ENCODE measurements at regions not wholly inside any gene's neighbourhood (a gene's known extent, or its start where the extent isn't known, plus 50 kb on each side); places are given as distances from the start of the nearest gene placed in this dataset.
A peak's percentile ranks its signal among the peaks of the same experiment; 100 is the strongest.

- no peak overlapping the region for H2AFZ ChIP-seq (ENCODE audit: low read length)
- no peak for TF ChIP-seq GLI4 (CRISPR knock-in tag; IDR thresholded peaks at IDR 0.05; ENCODE audit: borderline replicate concordance)
- peak in 1 of 2 experiments; percentile 78; a peak in 3 of 4 replicates for TF ChIP-seq REST (IDR thresholded peaks at IDR 0.05; ENCODE audit: borderline replicate concordance in 1 of 2, low read depth in 1 of 2, low read length in 2 of 2)
- H3K9ac ChIP-seq (ENCODE audit: insufficient read depth, low read depth, low read length) = no peak overlapping the region
- intact Hi-C loops (cut with micrococcal nuclease; ENCODE audit: unreplicated experiment) = no loop called here
- ATAC-seq (no peak), DNase-seq (ENCODE audit: low spot score) (no peak), FAIRE-seq (no peak)
- BruUV-seq (replicated peaks) = no TSS peak
- H3K9me3 ChIP-seq (ENCODE audit: low read length) = peaks cover 94% of the 10 kb centered on the region
- no peaks in the 10 kb centered on the region for H3K79me2 ChIP-seq (ENCODE audit: insufficient read depth, low read length)
- no peaks in the 10 kb centered on the region for H3K27me3 ChIP-seq (ENCODE audit: control insufficient read depth in 1 of 2, insufficient read depth in 2 of 2, low read length in 2 of 2)
- H3K27ac ChIP-seq (ENCODE audit: extremely low read length, insufficient read depth, low read length) = no peak overlapping the region
- WGBS (ENCODE audit: low lambda C conversion rate) = 13% methylated on average over 4 of the region's 4 CpGs
- no peaks in the 10 kb centered on the region for H3K36me3 ChIP-seq (replicated peaks in 1 of 2; ENCODE audit: control insufficient read depth in 1 of 2, insufficient read depth in 2 of 2, low read length in 2 of 2)
- no peak overlapping the region for H3K4me2 ChIP-seq (ENCODE audit: low read depth, low read length)
- CTCF ChIA-PET (ENCODE audit: low intra/inter-chr PET ratio, low total read pairs) = no interaction called here
- no peaks in the 10 kb centered on the region for H4K20me1 ChIP-seq (ENCODE audit: insufficient read depth, low read length)
- no peak overlapping the region for H3K4me3 ChIP-seq (replicated peaks in 1 of 3; ENCODE audit: insufficient read depth in 1 of 3, low read depth in 2 of 3, low read length in 3 of 3)
- in situ Hi-C loops (cut with HindIII; ENCODE audit: extremely low pct_ligation_motif_present, low pct_unique_long_range_greater_than_20kb) = no loop called here
- POLR2A ChIA-PET = no interaction called here
- H3K4me1 ChIP-seq (ENCODE audit: insufficient read depth, low read length) = no peaks in the 10 kb centered on the region
These were observed 783.8 kb downstream of the VRK1 start for GRCh38 chr14:97581016-97581415.

- no peaks in the 10 kb centered on the region for H3K4me1 ChIP-seq (ENCODE audit: insufficient read depth, low read length)
- H2AFZ ChIP-seq (ENCODE audit: low read length) = no peak overlapping the region
- ChIA-PET CTCF (ENCODE audit: low intra/inter-chr PET ratio, low total read pairs) (no interaction called here), POLR2A (no interaction called here)
- H3K79me2 ChIP-seq (ENCODE audit: insufficient read depth, low read length) = no peaks in the 10 kb centered on the region
- FAIRE-seq = no peak
- no peak for ATAC-seq
- no peak overlapping the region for H3K4me3 ChIP-seq (replicated peaks in 1 of 3; ENCODE audit: insufficient read depth in 1 of 3, low read depth in 2 of 3, low read length in 3 of 3)
- no peak overlapping the region for H3K4me2 ChIP-seq (ENCODE audit: low read depth, low read length)
- H3K27me3 ChIP-seq (ENCODE audit: control insufficient read depth in 1 of 2, insufficient read depth in 2 of 2, low read length in 2 of 2) = no peaks in the 10 kb centered on the region
- no TSS peak for BruUV-seq (replicated peaks)
- H3K27ac ChIP-seq (ENCODE audit: extremely low read length, insufficient read depth, low read length) = no peak overlapping the region
- H4K20me1 ChIP-seq (ENCODE audit: insufficient read depth, low read length) = no peaks in the 10 kb centered on the region
- H3K9me3 ChIP-seq (ENCODE audit: low read length) = peaks cover 96% of the 10 kb centered on the region
- no peak for DNase-seq (ENCODE audit: low spot score)
- intact Hi-C loops (cut with micrococcal nuclease; ENCODE audit: unreplicated experiment) = no loop called here
- TF ChIP-seq HCFC1 (IDR thresholded peaks at IDR 0.05; ENCODE audit: low read depth, low read length) = no peak
- no peak for TF ChIP-seq POLR2AphosphoS2 (IDR thresholded peaks at IDR 0.05; ENCODE audit: low read depth, low read length)
- no peak for TF ChIP-seq ZNF3 (CRISPR knock-in tag; IDR thresholded peaks at IDR 0.05)
- H3K36me3 ChIP-seq (replicated peaks in 1 of 2; ENCODE audit: control insufficient read depth in 1 of 2, insufficient read depth in 2 of 2, low read length in 2 of 2) = no peaks in the 10 kb centered on the region
- 0% methylated on average over 1 of the region's 1 CpG for WGBS (ENCODE audit: low lambda C conversion rate)
- H3K9ac ChIP-seq (ENCODE audit: insufficient read depth, low read depth, low read length) = no peak overlapping the region
- in situ Hi-C loops (cut with HindIII; ENCODE audit: extremely low pct_ligation_motif_present, low pct_unique_long_range_greater_than_20kb) = no loop called here
These were observed 784.8 kb downstream of the VRK1 start for GRCh38 chr14:97582022-97582421.

Data from HepG2 (cell line).